Parathyroid adenoma (tissue), 2 donors: ENCODE measurements at regions not wholly inside any gene's neighbourhood (a gene's known extent, or its start where the extent isn't known, plus 50 kb on each side); places are given as distances from the start of the nearest gene placed in this dataset.

ENCODE experiments used
- H2AFZ ChIP-seq: fragments of 300-600 bp; sonication (generic); one replicate; pipeline ENCODE4 v1.7.0; 2017; ENCODE audit warnings: antibody characterized with exemption, mild to moderate bottlenecking
- H3K27ac ChIP-seq: fragments of 300-600 bp; sonication (generic); one replicate; pipeline ENCODE4 v1.7.0; 2017
- H3K27me3 ChIP-seq: fragments of 300-600 bp; sonication (generic); one replicate; pipeline ENCODE4 v1.7.0; 2017; ENCODE audit warnings: low read length; ENCODE audit not compliant: control insufficient read depth, insufficient read depth
- H3K36me3 ChIP-seq: fragments of 300-600 bp; sonication (generic); one replicate; pipeline ENCODE4 v1.7.0; 2017; ENCODE audit warnings: low read length; ENCODE audit not compliant: control insufficient read depth, insufficient read depth
- H3K4me1 ChIP-seq: fragments of 300-600 bp; sonication (generic); one replicate; pipeline ENCODE4 v1.7.0; 2017; ENCODE audit warnings: control low read depth
- H3K4me2 ChIP-seq: fragments of 300-600 bp; sonication (generic); one replicate; pipeline ENCODE4 v1.7.0; 2017; ENCODE audit warnings: low read length
- H3K4me3 ChIP-seq: fragments of 300-600 bp; sonication (generic); one replicate; pipeline ENCODE4 v1.7.0; 2017; ENCODE audit warnings: low read depth, low read length
- H3K79me2 ChIP-seq: fragments of 300-600 bp; sonication (generic); one replicate; pipeline ENCODE4 v1.7.0; 2017; ENCODE audit warnings: control low read depth
- H3K9ac ChIP-seq: fragments of 300-600 bp; sonication (generic); one replicate; pipeline ENCODE4 v1.7.0; 2017; ENCODE audit warnings: mild to moderate bottlenecking
- H3K9me3 ChIP-seq: fragments of 300-600 bp; sonication (generic); one replicate; pipeline ENCODE4 v1.7.0; 2017; ENCODE audit warnings: low read length; ENCODE audit not compliant: control insufficient read depth
- TF ChIP-seq, protein P1 (sequence below): fragments of 300-600 bp; sonication (generic); IDR thresholded peaks from one replicate; pipeline ENCODE4 v1.7.0; 2017; ENCODE audit warnings: antibody characterized with exemption, mild to moderate bottlenecking
- donor health status: primary hyperparathyroidism.

DNA sequence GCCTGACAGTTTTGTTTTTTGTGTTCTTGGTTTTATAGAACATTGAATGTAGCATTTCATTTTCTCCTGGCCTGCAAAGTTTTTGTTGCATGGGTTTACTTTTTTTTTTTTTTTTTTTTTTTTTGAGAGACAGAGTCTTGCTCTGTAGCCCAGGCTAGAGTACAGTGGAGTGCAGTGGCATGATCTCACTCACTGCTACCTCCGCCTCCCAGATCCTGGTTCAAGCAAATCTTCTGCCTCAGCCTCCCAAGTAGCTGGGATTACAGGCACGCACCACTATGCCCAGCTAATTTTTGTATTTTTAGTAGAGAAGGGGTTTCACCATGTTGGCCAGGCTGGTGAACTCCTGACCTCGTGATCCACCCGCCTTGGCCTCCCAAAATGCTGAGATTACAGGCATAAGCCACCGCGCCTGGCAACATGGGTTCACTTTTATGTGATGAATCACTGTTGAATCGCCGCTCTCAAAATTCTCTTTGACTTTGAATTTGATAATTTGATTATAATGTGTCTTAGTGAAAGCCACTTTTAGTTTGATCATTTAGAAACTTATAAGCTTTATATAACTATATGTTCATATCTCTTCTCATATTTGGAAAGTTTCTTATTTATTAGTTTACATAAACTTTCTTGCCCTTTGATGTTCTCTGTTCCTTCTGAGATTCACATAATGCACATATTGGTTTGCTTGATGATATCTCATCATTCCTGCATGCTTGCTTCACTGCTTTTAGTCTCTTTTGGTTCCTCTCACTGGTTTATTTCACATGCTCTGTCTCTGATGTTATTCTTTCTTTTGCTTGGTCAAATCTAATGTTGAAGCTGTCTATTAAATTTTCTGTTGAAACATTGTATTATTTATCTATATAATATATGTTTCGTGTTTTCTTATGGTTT lies 589.0 kb upstream of the CNTN5 start:
- Histone ChIP-seq H3K4me2 (no peak overlapping the region), H3K9me3 (no peaks in the 10 kb centered on the region)
- TF ChIP-seq, protein P1, sequence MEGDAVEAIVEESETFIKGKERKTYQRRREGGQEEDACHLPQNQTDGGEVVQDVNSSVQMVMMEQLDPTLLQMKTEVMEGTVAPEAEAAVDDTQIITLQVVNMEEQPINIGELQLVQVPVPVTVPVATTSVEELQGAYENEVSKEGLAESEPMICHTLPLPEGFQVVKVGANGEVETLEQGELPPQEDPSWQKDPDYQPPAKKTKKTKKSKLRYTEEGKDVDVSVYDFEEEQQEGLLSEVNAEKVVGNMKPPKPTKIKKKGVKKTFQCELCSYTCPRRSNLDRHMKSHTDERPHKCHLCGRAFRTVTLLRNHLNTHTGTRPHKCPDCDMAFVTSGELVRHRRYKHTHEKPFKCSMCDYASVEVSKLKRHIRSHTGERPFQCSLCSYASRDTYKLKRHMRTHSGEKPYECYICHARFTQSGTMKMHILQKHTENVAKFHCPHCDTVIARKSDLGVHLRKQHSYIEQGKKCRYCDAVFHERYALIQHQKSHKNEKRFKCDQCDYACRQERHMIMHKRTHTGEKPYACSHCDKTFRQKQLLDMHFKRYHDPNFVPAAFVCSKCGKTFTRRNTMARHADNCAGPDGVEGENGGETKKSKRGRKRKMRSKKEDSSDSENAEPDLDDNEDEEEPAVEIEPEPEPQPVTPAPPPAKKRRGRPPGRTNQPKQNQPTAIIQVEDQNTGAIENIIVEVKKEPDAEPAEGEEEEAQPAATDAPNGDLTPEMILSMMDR = no peak

DNA sequence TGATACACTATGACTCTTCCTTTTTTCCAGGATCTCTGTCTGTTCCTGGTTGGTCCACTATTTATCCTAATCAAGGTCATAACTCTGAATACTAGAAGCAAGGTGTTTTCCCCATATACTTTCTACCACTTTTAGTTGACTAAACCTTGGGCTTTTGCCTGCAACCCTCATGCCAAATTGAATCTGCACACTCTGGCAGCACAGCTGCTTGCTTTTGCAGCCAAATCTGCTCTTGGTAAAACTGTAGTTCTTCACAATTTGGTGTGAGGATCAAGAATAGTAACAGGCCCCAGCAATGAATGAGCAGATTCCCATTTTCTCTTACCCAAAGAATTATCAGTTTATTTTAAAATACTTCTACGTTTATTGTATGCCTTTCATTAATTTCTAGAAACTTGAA lies 586.5 kb upstream of the CNTN5 start:
- Histone ChIP-seq H3K9me3 (no peaks in the 10 kb centered on the region), H3K4me1 (no peaks in the 10 kb centered on the region), H3K27me3 (no peaks in the 10 kb centered on the region), H3K36me3 (no peaks in the 10 kb centered on the region), H2AFZ (no peak overlapping the region), H3K27ac (no peak overlapping the region), H3K4me2 (no peak overlapping the region), H3K4me3 (no peak overlapping the region), H3K79me2 (no peaks in the 10 kb centered on the region), H3K9ac (no peak overlapping the region)
- TF ChIP-seq, protein P1 = no peak

More for the DNA sequence above, 589.0 kb upstream of the CNTN5 start:
- no peak overlapping the region for H3K9ac ChIP-seq
- no peaks in the 10 kb centered on the region for H3K4me1 ChIP-seq
- no peak overlapping the region for H3K4me3 ChIP-seq
- H3K27ac ChIP-seq = no peak overlapping the region
- no peaks in the 10 kb centered on the region for H3K79me2 ChIP-seq
- H3K36me3 ChIP-seq = no peaks in the 10 kb centered on the region
- no peak overlapping the region for H2AFZ ChIP-seq
- no peaks in the 10 kb centered on the region for H3K27me3 ChIP-seq

DNA sequence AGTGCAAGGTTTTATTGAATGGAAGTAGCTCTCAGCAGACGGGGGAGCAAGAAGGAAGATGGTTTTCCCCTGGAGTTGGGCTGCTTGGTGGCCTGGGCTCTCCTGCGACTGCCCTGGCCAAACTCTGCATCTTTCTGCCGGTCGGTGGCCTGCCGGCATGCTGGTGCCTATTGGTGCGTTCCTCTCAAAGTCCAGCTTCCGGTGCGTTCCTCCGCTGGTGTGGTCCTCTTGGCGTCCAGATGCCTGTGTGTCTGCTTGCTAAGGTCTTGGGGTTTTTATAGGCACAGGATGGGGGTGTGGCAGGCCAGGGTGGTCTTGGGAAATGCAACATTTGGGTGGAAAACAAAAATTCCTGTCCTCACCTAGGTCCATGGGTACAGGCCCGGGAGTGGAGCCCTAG lies 567.4 kb upstream of the CNTN5 start:
- TF ChIP-seq, protein P1 = no peak
- H3K27me3 ChIP-seq = no peaks in the 10 kb centered on the region
- H3K4me1 ChIP-seq = no peaks in the 10 kb centered on the region
- H3K27ac ChIP-seq = no peak overlapping the region
- H3K36me3 ChIP-seq = no peaks in the 10 kb centered on the region
- no peaks in the 10 kb centered on the region for H3K9me3 ChIP-seq
- H3K79me2 ChIP-seq = no peaks in the 10 kb centered on the region
- no peak overlapping the region for H3K9ac ChIP-seq
- no peak overlapping the region for H3K4me3 ChIP-seq
- no peak overlapping the region for H3K4me2 ChIP-seq
- no peak overlapping the region for H2AFZ ChIP-seq

DNA sequence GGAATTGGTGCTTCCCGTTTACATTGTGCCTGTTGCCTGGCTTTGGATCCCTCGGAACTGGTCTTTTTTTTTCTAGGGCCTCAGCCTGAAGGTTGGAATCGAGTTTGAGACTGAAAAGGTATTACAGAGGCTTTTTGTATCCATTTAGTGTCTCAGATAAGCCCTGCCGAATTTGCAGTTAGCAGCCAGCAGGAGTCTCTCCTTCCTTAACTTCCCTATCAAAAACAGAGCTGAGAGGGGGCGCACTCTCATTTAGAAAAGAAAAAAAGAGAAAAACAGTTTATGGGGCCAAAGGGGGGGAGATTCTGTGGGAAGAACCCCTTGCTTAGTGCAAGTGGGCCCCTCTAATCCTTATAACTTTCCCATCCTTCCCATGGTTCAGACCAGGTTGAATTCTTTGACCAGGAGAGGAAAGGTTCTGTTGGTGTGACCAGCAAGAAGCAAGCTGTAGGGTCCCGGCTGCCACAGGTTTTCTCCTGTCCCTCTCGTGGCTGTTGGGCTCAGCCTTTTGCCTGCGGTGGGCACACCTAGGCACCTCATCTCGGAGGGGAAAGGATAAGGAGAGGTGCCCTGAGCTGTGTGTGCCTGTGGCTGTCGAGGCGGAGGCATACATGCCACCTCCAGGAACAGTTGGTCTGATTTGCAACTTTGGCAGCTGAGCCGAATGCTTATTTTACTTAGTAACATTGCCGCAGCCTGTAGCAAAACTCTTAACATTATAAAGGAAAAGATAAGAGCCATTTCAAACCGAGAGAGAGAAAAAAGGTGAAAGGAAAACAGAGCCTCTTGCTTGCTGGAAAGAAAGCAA lies 565.0 kb upstream of the CNTN5 start:
- H3K36me3 ChIP-seq = no peaks in the 10 kb centered on the region
- no peaks in the 10 kb centered on the region for H3K9me3 ChIP-seq
- H3K4me2 ChIP-seq = no peak overlapping the region
- H3K27me3 ChIP-seq = no peaks in the 10 kb centered on the region
- no peaks in the 10 kb centered on the region for H3K4me1 ChIP-seq
- TF ChIP-seq, protein P1 = no peak
- H3K4me3 ChIP-seq = no peak overlapping the region
- no peak overlapping the region for H3K9ac ChIP-seq
- no peaks in the 10 kb centered on the region for H3K79me2 ChIP-seq
- H3K27ac ChIP-seq = no peak overlapping the region
- H2AFZ ChIP-seq = no peak overlapping the region
